Endothelial cell of umbilical vein (primary cell): ENCODE measurements at regions not wholly inside any gene's neighbourhood (a gene's known extent, or its start where the extent isn't known, plus 50 kb on each side); places are given as distances from the start of the nearest gene placed in this dataset.

Experiments used
- BruUV-seq: library from RNA; stranded (reverse); fragments of 400-500 nt; replicated peaks from 2 replicates; lab custom pipeline; 2021; lab: Mats Ljungman, UMichigan
- CTCF ChIA-PET: fragments of 300-600, 350-600 bp; sonication (Branson Sonifier 250); formaldehyde crosslinking; loops from one replicate; lab custom pipeline; 2021; ENCODE audit warnings: antibody characterized with exemption, inconsistent platforms; lab: Charles Lee
- POLR2A ChIA-PET: fragments of 300-600, 350-600 bp; sonication (Branson Sonifier 250); formaldehyde crosslinking; loops from one replicate; lab custom pipeline; 2021; ENCODE audit warnings: antibody characterized with exemption, inconsistent platforms; lab: Charles Lee
- DNase-seq: peaks from one replicate; pipeline ENCODE4 v3.0.0-alpha.2; 2011; ENCODE audit warnings: low read depth, low spot score
- FAIRE-seq: peaks from 2 replicates; lab custom pipeline; 2011; peaks lifted over from hg19 to GRCh38; lab: Jason Lieb, UNC
- H2AFZ ChIP-seq: 2 replicates; pipeline ENCODE4 v1.6.0; 2012; ENCODE audit warnings: low read depth, low read length, control low read depth, inconsistent platforms
- H3K27ac ChIP-seq: 2 replicates; pipeline ENCODE4 v1.5.1; 2011; ENCODE audit warnings: low read depth, mild to moderate bottlenecking, control low read depth, low read length, moderate library complexity; ENCODE audit not compliant: insufficient read depth
- H3K27me3 ChIP-seq, 2 experiments: 2 replicates each; pipeline versions ENCODE4 v1.6.0 to v1.6.1; 2011; ENCODE audit warnings: low read length in 2 of 2, mixed read lengths in 1 of 2; ENCODE audit not compliant: control insufficient read depth in 2 of 2, insufficient read depth in 2 of 2
- H3K36me3 ChIP-seq, 2 experiments: 2 replicates in 1 of 2; 3 replicates in 1 of 2; pipeline ENCODE4 v1.5.1; 2011; ENCODE audit warnings: low read length in 2 of 2, mild to moderate bottlenecking in 1 of 2, moderate library complexity in 1 of 2; ENCODE audit not compliant: control insufficient read depth in 2 of 2, insufficient read depth in 2 of 2; ENCODE audit errors: extremely low read depth in 1 of 2
- H3K4me1 ChIP-seq: 3 replicates; pipeline ENCODE4 v1.5.1; 2011; ENCODE audit warnings: mild to moderate bottlenecking, low read length; ENCODE audit not compliant: control insufficient read depth, insufficient read depth; ENCODE audit errors: extremely low read depth
- H3K4me2 ChIP-seq: 2 replicates; pipeline ENCODE4 v1.6.1; 2011; ENCODE audit warnings: low read length, control low read depth, mixed read lengths; ENCODE audit not compliant: insufficient read depth
- H3K4me3 ChIP-seq, 3 experiments: fragments of 200-600 bp in 1 of 3; sonication (generic), shearing (Covaris generic) in 1 of 3; replicated peaks in 1 of 3; 2 replicates each; pipeline ENCODE4 v1.5.1; 2011 to 2016; ENCODE audit warnings: control low read depth in 3 of 3, low read length in 3 of 3, mild to moderate bottlenecking in 2 of 3, inconsistent platforms in 1 of 3, low read depth in 1 of 3, moderate library complexity in 1 of 3; ENCODE audit not compliant: insufficient read depth in 1 of 3
- H3K79me2 ChIP-seq: 2 replicates; pipeline ENCODE4 v1.6.0; 2012; ENCODE audit warnings: low read length, inconsistent platforms; ENCODE audit not compliant: control insufficient read depth, insufficient read depth
- H3K9ac ChIP-seq: replicated peaks from 2 replicates; pipeline ENCODE3; 2011; ENCODE audit warnings: low read length, control low read depth; ENCODE audit not compliant: insufficient read depth; ENCODE audit errors: extremely low read depth
- H3K9me1 ChIP-seq: replicated peaks from 3 replicates; pipeline ENCODE4 v1.6.0; 2011; ENCODE audit warnings: mild to moderate bottlenecking, low read length; ENCODE audit not compliant: control insufficient read depth, insufficient read depth; ENCODE audit errors: extremely low read depth
- H3K9me3 ChIP-seq: replicated peaks from 2 replicates; pipeline ENCODE4 v1.5.1; 2012; ENCODE audit warnings: low read length, inconsistent platforms; ENCODE audit not compliant: control insufficient read depth, insufficient read depth
- H4K20me1 ChIP-seq: replicated peaks from 2 replicates; pipeline ENCODE3; 2011; ENCODE audit warnings: mild to moderate bottlenecking, low read length; ENCODE audit not compliant: control insufficient read depth, insufficient read depth; ENCODE audit errors: extremely low read depth
- CTCF ChIP-seq, 2 donors: IDR thresholded peaks; 1 replicate in 1 of 2; 2 replicates in 1 of 2; pipeline ENCODE4 v1.5.1; 2011; ENCODE audit warnings: low read length in 2 of 2, mild to moderate bottlenecking in 2 of 2, moderate library complexity in 2 of 2, control low read depth in 1 of 2, inconsistent platforms in 1 of 2, low read depth in 1 of 2; ENCODE audit not compliant: insufficient read depth in 1 of 2; ENCODE audit errors: extremely low read depth in 1 of 2
- EZH2 ChIP-seq: IDR thresholded peaks from 2 replicates; pipeline ENCODE4 v1.6.1; 2012; ENCODE audit warnings: borderline replicate concordance, low read depth, mild to moderate bottlenecking, moderate library complexity, low read length, inconsistent platforms; ENCODE audit not compliant: severe bottlenecking
- FOS ChIP-seq: IDR thresholded peaks from 2 replicates; pipeline ENCODE4 v1.6.1; 2011; ENCODE audit warnings: mild to moderate bottlenecking, low read length, moderate library complexity, borderline replicate concordance; ENCODE audit not compliant: insufficient read depth
- GATA2 ChIP-seq: IDR thresholded peaks from 2 replicates; pipeline ENCODE4 v1.7.0; 2011; ENCODE audit warnings: low read depth, mild to moderate bottlenecking, moderate library complexity, mixed read lengths, low read length; ENCODE audit not compliant: insufficient read length, insufficient read depth
- JUN ChIP-seq: IDR thresholded peaks from 2 replicates; pipeline ENCODE4 v1.6.1; 2011; ENCODE audit warnings: borderline replicate concordance, low read depth; ENCODE audit not compliant: insufficient read length, insufficient read depth
- MAX ChIP-seq: IDR thresholded peaks from 2 replicates; pipeline ENCODE4 v1.6.1; 2011; ENCODE audit not compliant: insufficient read depth, insufficient read length
- MYC ChIP-seq: IDR thresholded peaks from one replicate; pipeline ENCODE4 v1.6.1; 2011; ENCODE audit warnings: mild to moderate bottlenecking, low read depth, low read length
- POLR2A ChIP-seq: IDR thresholded peaks from 2 replicates; pipeline ENCODE4 v1.6.1; 2012; ENCODE audit warnings: low read depth, mild to moderate bottlenecking, control low read depth, low read length
- POLR2AphosphoS5 ChIP-seq: IDR thresholded peaks from 2 replicates; pipeline ENCODE4 v1.6.1; 2012; ENCODE audit warnings: low read depth, mild to moderate bottlenecking, control low read depth, low read length, moderate library complexity; ENCODE audit not compliant: insufficient read depth
- dilution Hi-C: fragments of 300-500 bp; cut with MboI; formaldehyde crosslinking; loops from one replicate; pipeline ENCODE4 v1.15.0; 2019; ENCODE audit warnings: low sequenced_read_pairs; ENCODE audit not compliant: extremely low pct_ligation_motif_present
- intact Hi-C: fragments of 100-400 bp; cut with micrococcal nuclease; formaldehyde crosslinking; loops from one replicate; pipeline ENCODE4 v1.10.0; 2022

GRCh38 chr10:76743169-76743568 lies 894.4 kb downstream of the KCNMA1 start:
- Histone ChIP-seq H3K4me3 (no peak overlapping the region), H3K4me1 (no peaks in the 10 kb centered on the region), H3K79me2 (no peaks in the 10 kb centered on the region), H3K9me1 (no peaks in the 10 kb centered on the region), H3K36me3 (no peaks in the 10 kb centered on the region), H3K9me3 (no peaks in the 10 kb centered on the region), H3K27me3 (no peaks in the 10 kb centered on the region), H4K20me1 (no peaks in the 10 kb centered on the region), H2AFZ (no peak overlapping the region), H3K4me2 (no peak overlapping the region), H3K9ac (no peak overlapping the region), H3K27ac (no peak overlapping the region)
- BruUV-seq, result no TSS peak
- TF ChIP-seq EZH2, result no peak
- no peak for TF ChIP-seq GATA2
- TF ChIP-seq JUN, result no peak
- TF ChIP-seq POLR2A, result no peak
- no peak for TF ChIP-seq MYC
- TF ChIP-seq MAX, result no peak
- TF ChIP-seq CTCF (IDR thresholded peaks at IDR 0.05; ENCODE audit: extremely low read depth in 1 of 2, insufficient read depth in 1 of 2, low read depth in 1 of 2, low read length in 2 of 2), result no peak
- no peak for TF ChIP-seq POLR2AphosphoS5
- no peak for TF ChIP-seq FOS
- DNase-seq (no peak), FAIRE-seq (no peak)
- ChIA-PET CTCF (interaction anchor here (1.3 kb wide), 1 partner anchor 43 kb away, joined by 4 read pairs; no protein-coding TSS in a partner anchor), POLR2A (no interaction called here)
- dilution Hi-C loops, result no loop called here
- intact Hi-C loops, result no loop called here
